GM23338 (cell line): ENCODE measurements at regions not wholly inside any gene's neighbourhood (a gene's known extent, or its start where the extent isn't known, plus 50 kb on each side); places are given as distances from the start of the nearest gene placed in this dataset.

Experiments
- EZH2 ChIP-seq: fragments of 200-600 bp; sonication (generic); IDR thresholded peaks from one replicate; pipeline ENCODE4 v1.8.0; 2017; ENCODE audit warnings: antibody characterized with exemption, mild to moderate bottlenecking, low read depth; ENCODE audit not compliant: unreplicated experiment
- EZH2phosphoT487 ChIP-seq: fragments of 200-600 bp; sonication (generic); IDR thresholded peaks from one replicate; pipeline ENCODE4 v1.8.1; 2018; ENCODE audit warnings: antibody characterized with exemption; ENCODE audit not compliant: unreplicated experiment
- JUNB ChIP-seq: IDR thresholded peaks from one replicate; pipeline ENCODE4 v1.6.1; 2016; ENCODE audit warnings: antibody characterized with exemption; ENCODE audit not compliant: unreplicated experiment
- POLR2AphosphoS5 ChIP-seq: IDR thresholded peaks from 2 replicates; pipeline ENCODE4 v1.6.1; 2016; ENCODE audit warnings: antibody characterized with exemption, low read depth
- TF ChIP-seq, protein P1 (sequence below), 2 experiments: fragments of 200-600 bp in 1 of 2; sonication (generic) in 1 of 2; conservative IDR thresholded peaks; 2 replicates each; pipeline versions ENCODE4 v1.5.1 to v1.6.1; 2016 to 2017; ENCODE audit warnings: antibody characterized with exemption in 2 of 2, low read depth in 2 of 2, mild to moderate bottlenecking in 2 of 2, moderate library complexity in 1 of 2
- TF ChIP-seq, protein P2 (sequence below): IDR thresholded peaks from one replicate; pipeline ENCODE4 v1.6.1; 2018; ENCODE audit warnings: antibody characterized with exemption; ENCODE audit not compliant: unreplicated experiment

DNA sequence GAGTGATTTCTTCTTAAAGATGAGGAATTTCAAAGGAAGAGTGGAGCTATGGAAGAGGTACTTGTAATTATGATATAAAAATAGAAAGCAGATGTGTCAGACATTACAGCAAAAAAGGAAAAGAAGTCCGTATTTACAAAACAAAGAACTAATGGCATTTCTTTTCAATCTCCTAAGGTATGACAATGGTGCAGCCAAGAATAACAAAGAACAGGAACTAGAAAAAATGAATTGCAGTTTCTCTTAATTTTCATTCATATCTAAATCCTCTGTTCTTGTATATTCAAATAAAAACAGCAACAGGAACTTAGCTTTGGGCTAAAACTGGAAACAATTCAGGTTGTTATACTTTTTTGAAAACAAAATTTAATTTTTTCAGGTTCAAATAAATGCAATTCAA lies 105.1 kb downstream of the SPRY1 start:
- TF ChIP-seq, protein P1, sequence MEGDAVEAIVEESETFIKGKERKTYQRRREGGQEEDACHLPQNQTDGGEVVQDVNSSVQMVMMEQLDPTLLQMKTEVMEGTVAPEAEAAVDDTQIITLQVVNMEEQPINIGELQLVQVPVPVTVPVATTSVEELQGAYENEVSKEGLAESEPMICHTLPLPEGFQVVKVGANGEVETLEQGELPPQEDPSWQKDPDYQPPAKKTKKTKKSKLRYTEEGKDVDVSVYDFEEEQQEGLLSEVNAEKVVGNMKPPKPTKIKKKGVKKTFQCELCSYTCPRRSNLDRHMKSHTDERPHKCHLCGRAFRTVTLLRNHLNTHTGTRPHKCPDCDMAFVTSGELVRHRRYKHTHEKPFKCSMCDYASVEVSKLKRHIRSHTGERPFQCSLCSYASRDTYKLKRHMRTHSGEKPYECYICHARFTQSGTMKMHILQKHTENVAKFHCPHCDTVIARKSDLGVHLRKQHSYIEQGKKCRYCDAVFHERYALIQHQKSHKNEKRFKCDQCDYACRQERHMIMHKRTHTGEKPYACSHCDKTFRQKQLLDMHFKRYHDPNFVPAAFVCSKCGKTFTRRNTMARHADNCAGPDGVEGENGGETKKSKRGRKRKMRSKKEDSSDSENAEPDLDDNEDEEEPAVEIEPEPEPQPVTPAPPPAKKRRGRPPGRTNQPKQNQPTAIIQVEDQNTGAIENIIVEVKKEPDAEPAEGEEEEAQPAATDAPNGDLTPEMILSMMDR (conservative IDR thresholded peaks at IDR 0.05; ENCODE audit: low read depth in 2 of 2), result no peak
- TF ChIP-seq EZH2phosphoT487 (no peak), JUNB (no peak), EZH2 (no peak), POLR2AphosphoS5 (no peak)
- TF ChIP-seq, protein P2, sequence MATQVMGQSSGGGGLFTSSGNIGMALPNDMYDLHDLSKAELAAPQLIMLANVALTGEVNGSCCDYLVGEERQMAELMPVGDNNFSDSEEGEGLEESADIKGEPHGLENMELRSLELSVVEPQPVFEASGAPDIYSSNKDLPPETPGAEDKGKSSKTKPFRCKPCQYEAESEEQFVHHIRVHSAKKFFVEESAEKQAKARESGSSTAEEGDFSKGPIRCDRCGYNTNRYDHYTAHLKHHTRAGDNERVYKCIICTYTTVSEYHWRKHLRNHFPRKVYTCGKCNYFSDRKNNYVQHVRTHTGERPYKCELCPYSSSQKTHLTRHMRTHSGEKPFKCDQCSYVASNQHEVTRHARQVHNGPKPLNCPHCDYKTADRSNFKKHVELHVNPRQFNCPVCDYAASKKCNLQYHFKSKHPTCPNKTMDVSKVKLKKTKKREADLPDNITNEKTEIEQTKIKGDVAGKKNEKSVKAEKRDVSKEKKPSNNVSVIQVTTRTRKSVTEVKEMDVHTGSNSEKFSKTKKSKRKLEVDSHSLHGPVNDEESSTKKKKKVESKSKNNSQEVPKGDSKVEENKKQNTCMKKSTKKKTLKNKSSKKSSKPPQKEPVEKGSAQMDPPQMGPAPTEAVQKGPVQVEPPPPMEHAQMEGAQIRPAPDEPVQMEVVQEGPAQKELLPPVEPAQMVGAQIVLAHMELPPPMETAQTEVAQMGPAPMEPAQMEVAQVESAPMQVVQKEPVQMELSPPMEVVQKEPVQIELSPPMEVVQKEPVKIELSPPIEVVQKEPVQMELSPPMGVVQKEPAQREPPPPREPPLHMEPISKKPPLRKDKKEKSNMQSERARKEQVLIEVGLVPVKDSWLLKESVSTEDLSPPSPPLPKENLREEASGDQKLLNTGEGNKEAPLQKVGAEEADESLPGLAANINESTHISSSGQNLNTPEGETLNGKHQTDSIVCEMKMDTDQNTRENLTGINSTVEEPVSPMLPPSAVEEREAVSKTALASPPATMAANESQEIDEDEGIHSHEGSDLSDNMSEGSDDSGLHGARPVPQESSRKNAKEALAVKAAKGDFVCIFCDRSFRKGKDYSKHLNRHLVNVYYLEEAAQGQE, result no peak
